Transverse colon (tissue), 4 donors: ENCODE measurements at regions not wholly inside any gene's neighbourhood (a gene's known extent, or its start where the extent isn't known, plus 50 kb on each side); places are given as distances from the start of the nearest gene placed in this dataset.

Experiments
- DNase-seq: peaks from one replicate; pipeline ENCODE4 v3.0.0-alpha.2; 2019
- H3K27ac ChIP-seq, 4 donors: fragments of 200-600 bp; sonication (generic); 2 replicates each; pipeline ENCODE4 v1.5.1; 2016 to 2018; ENCODE audit warnings: inconsistent platforms in 4 of 4
- H3K27me3 ChIP-seq: fragments of 200-600 bp; sonication (generic); 2 replicates; pipeline ENCODE4 v1.5.1; 2017; ENCODE audit warnings: inconsistent platforms
- H3K36me3 ChIP-seq, 4 donors: fragments of 200-600 bp; sonication (generic); 2 replicates each; pipeline ENCODE4 v1.5.1; 2017 to 2019; ENCODE audit warnings: inconsistent platforms in 4 of 4
- H3K4me1 ChIP-seq, 4 donors: fragments of 200-600 bp; sonication (generic); 2 replicates each; pipeline ENCODE4 v1.5.1; 2017 to 2020; ENCODE audit warnings: inconsistent platforms in 4 of 4
- H3K4me3 ChIP-seq, 4 donors: fragments of 200-600 bp; sonication (generic); 1 replicate in 1 of 4; 2 replicates in 3 of 4; pipeline versions ENCODE4 v1.5.1 to v1.6.1; 2017 to 2019; ENCODE audit warnings: inconsistent platforms in 4 of 4
- H3K9me3 ChIP-seq, 2 donors: fragments of 200-600 bp; sonication (generic); 2 replicates each; pipeline ENCODE4 v1.5.1; 2017 to 2019; ENCODE audit warnings: inconsistent platforms in 2 of 2
- CTCF ChIP-seq, 5 experiments: fragments of 200-600 bp in 3 of 5; fragments of 450-650 bp in 2 of 5; sonication (generic) in 3 of 5; IDR thresholded peaks; 1 replicate in 2 of 5; 2 replicates in 3 of 5; pipeline ENCODE4 v1.5.1; 2016 to 2017; ENCODE audit warnings: antibody characterized with exemption in 5 of 5, inconsistent platforms in 3 of 5, mild to moderate bottlenecking in 2 of 5, moderate library complexity in 1 of 5
- EP300 ChIP-seq: sonication (generic); formaldehyde crosslinking; IDR thresholded peaks from one replicate; pipeline ENCODE4 v1.6.1; 2017; ENCODE audit warnings: antibody characterized with exemption, low read depth
- POLR2A ChIP-seq: fragments of 450-650 bp; IDR thresholded peaks from one replicate; pipeline ENCODE4 v1.6.1; 2016; ENCODE audit warnings: antibody characterized with exemption, mild to moderate bottlenecking, moderate library complexity
- POLR2AphosphoS5 ChIP-seq, 3 donors: sonication (generic); formaldehyde crosslinking; IDR thresholded peaks; one replicate each; pipeline ENCODE4 v1.6.1; 2016; ENCODE audit warnings: antibody characterized with exemption in 3 of 3
- WGBS, 2 donors: methylation state at CpG; one replicate each; pipeline ENCODE4 v1.1.5; 2018; ENCODE audit warnings: low coverage in 1 of 2; 5-methylcytosine and 5-hydroxymethylcytosine counted together
- in situ Hi-C, 4 donors: fragments of 200-750 bp; cut with MboI; loops; one replicate each; pipeline versions ENCODE4 v1.15.0 to v1.15.1; 2017; ENCODE audit warnings: low sequenced_read_pairs in 3 of 4, low pct_ligation_motif_present in 1 of 4, low pct_unique_long_range_greater_than_20kb in 1 of 4
- intact Hi-C: fragments of 100-400 bp; cut with DNase I; formaldehyde crosslinking; loops from one replicate; pipeline ENCODE4 v1.15.1; 2023; ENCODE audit warnings: low total_unique reads

GRCh38 chr2:145861940-145862339 lies 1342.0 kb upstream of the ZEB2 start:
- TF ChIP-seq CTCF (IDR thresholded peaks at IDR 0.05) (no peak), POLR2A (no peak)
- Histone ChIP-seq H3K27me3 (no peaks in the 10 kb centered on the region), H3K4me1 (no peaks in the 10 kb centered on the region), H3K9me3 (no peaks in the 10 kb centered on the region), H3K36me3 (no peaks in the 10 kb centered on the region), H3K27ac (no peak overlapping the region), H3K4me3 (no peak overlapping the region)
- intact Hi-C loops = no loop called here
- WGBS, 2 donors = 68 to 73% methylated on average over 3 of the region's 3 CpGs
- no peak for DNase-seq
- in situ Hi-C loops = no loop called here

- WGBS, 2 donors = 50 to 66% methylated on average over 1 of the region's 1 CpG
- no peaks in the 10 kb centered on the region for H3K4me1 ChIP-seq
- no peak overlapping the region for H3K4me3 ChIP-seq
- no peak for DNase-seq
- no peaks in the 10 kb centered on the region for H3K36me3 ChIP-seq
- H3K27ac ChIP-seq = no peak overlapping the region
- in situ Hi-C loops = no loop called here
- TF ChIP-seq CTCF (IDR thresholded peaks at IDR 0.05) = no peak
- no peak for TF ChIP-seq EP300
- TF ChIP-seq POLR2A = no peak
- TF ChIP-seq POLR2AphosphoS5 (IDR thresholded peaks at IDR 0.05) = no peak
- intact Hi-C loops = no loop called here
- H3K9me3 ChIP-seq = no peaks in the 10 kb centered on the region
- no peaks in the 10 kb centered on the region for H3K27me3 ChIP-seq
Measured at GRCh38 chr2:145860083-145860482, 1340.2 kb upstream of the ZEB2 start.

- intact Hi-C loops (no loop called here), in situ Hi-C loops (no loop called here)
- Histone ChIP-seq H3K4me1 (no peaks in the 10 kb centered on the region), H3K27me3 (no peaks in the 10 kb centered on the region), H3K36me3 (no peaks in the 10 kb centered on the region), H3K27ac (no peak overlapping the region), H3K4me3 (no peak overlapping the region), H3K9me3 (no peaks in the 10 kb centered on the region)
- TF ChIP-seq POLR2A (no peak), CTCF (IDR thresholded peaks at IDR 0.05) (no peak), EP300 (no peak), POLR2AphosphoS5 (IDR thresholded peaks at IDR 0.05) (no peak)
- DNase-seq = no peak
- WGBS, 2 donors = 20 to 83% methylated on average over 1 of the region's 1 CpG
Measured at GRCh38 chr2:145855142-145855541, 1335.2 kb upstream of the ZEB2 start.

- H3K27me3 ChIP-seq = no peaks in the 10 kb centered on the region
- TF ChIP-seq EP300 (no peak), POLR2AphosphoS5 (IDR thresholded peaks at IDR 0.05) (no peak), POLR2A (no peak), CTCF (IDR thresholded peaks at IDR 0.05) (no peak)
- H3K4me3 ChIP-seq = no peak overlapping the region
- H3K9me3 ChIP-seq = no peaks in the 10 kb centered on the region
- H3K27ac ChIP-seq = no peak overlapping the region
- DNase-seq = no peak
- intact Hi-C loops = no loop called here
- H3K36me3 ChIP-seq = no peaks in the 10 kb centered on the region
- 71 to 90% methylated on average over 2 to 4 of the region's 4 CpGs for WGBS, 2 donors
- in situ Hi-C loops = no loop called here
- H3K4me1 ChIP-seq = no peaks in the 10 kb centered on the region
Measured at GRCh38 chr2:145854039-145854755, 1334.3 kb upstream of the ZEB2 start.
